GM12878 (cell line): ENCODE measurements at regions not wholly inside any gene's neighbourhood (a gene's known extent, or its start where the extent isn't known, plus 50 kb on each side); places are given as distances from the start of the nearest gene placed in this dataset.

ENCODE experiments used
- ATAC-seq: fragments of 200-7000 bp; cut with Tn5 transposase; 3 replicates; pipeline ENCODE4 v1.9.1; 2020; ENCODE audit warnings: mild to moderate bottlenecking, moderate library complexity
- BruUV-seq: library from RNA; stranded (reverse); fragments of 400-500 nt; replicated peaks from 2 replicates; lab custom pipeline; 2021; lab: Mats Ljungman, UMichigan
- CTCF ChIA-PET: fragments of 300-600 bp; sonication (Branson Sonifier 250); formaldehyde crosslinking; extraction: SDS; loops from one replicate; lab custom pipeline; 2021; ENCODE audit warnings: inconsistent platforms; lab: Yijun Ruan, JAX
- POLR2A ChIA-PET: fragments of 350-600 bp; formaldehyde crosslinking; extraction: SDS; loops from one replicate; lab custom pipeline; 2021; ENCODE audit warnings: inconsistent platforms; lab: Charles Lee
- RAD21 ChIA-PET: fragments of 300-600 bp; sonication (Branson Sonifier 250); formaldehyde crosslinking; loops from one replicate; lab custom pipeline; 2023; ENCODE audit warnings: antibody characterized with exemption; ENCODE audit not compliant: unreplicated experiment; lab: Charles Lee
- SMC1A ChIA-PET: fragments of 300-600 bp; sonication (Branson Sonifier 250); formaldehyde crosslinking; loops from one replicate; lab custom pipeline; 2023; ENCODE audit not compliant: unreplicated experiment, uncharacterized antibody; lab: Charles Lee
- DNase-seq: peaks from one replicate; pipeline ENCODE4 v3.0.0-alpha.2; 2011; ENCODE audit warnings: low read depth, low spot score
- FAIRE-seq: peaks from 3 replicates; lab custom pipeline; 2011; peaks lifted over from hg19 to GRCh38; lab: Jason Lieb, UNC
- H2AFZ ChIP-seq: 2 replicates; pipeline ENCODE4 v1.6.0; 2011; ENCODE audit warnings: low read depth, low read length, control low read depth; ENCODE audit not compliant: control insufficient read depth
- H3K27ac ChIP-seq: 2 replicates; pipeline ENCODE4 v1.5.1; 2011; ENCODE audit warnings: control low read depth; ENCODE audit not compliant: control insufficient read depth, insufficient read depth
- H3K27me3 ChIP-seq, 2 experiments: replicated peaks in 1 of 2; 2 replicates each; pipeline versions ENCODE4 v1.6.0 to v1.6.1; 2011; ENCODE audit warnings: low read length in 1 of 2; ENCODE audit not compliant: control insufficient read depth in 2 of 2, insufficient read depth in 2 of 2
- H3K36me3 ChIP-seq, 2 experiments: 2 replicates each; pipeline ENCODE4 v1.5.1; 2011; ENCODE audit warnings: low read length in 1 of 2; ENCODE audit not compliant: control insufficient read depth in 2 of 2, insufficient read depth in 2 of 2
- H3K4me1 ChIP-seq: 2 replicates; pipeline ENCODE4 v1.6.1; 2011; ENCODE audit warnings: mild to moderate bottlenecking, low read length, moderate library complexity, mixed read lengths; ENCODE audit not compliant: control insufficient read depth, insufficient read depth
- H3K4me2 ChIP-seq: 2 replicates; pipeline ENCODE4 v1.6.0; 2011; ENCODE audit warnings: control low read depth; ENCODE audit not compliant: control insufficient read depth, insufficient read depth
- H3K4me3 ChIP-seq: fragments of 200-600 bp; sonication (generic); 2 replicates; pipeline ENCODE4 v1.5.1; 2016
- H3K79me2 ChIP-seq: 2 replicates; pipeline ENCODE4 v1.6.0; 2011; ENCODE audit warnings: low read length; ENCODE audit not compliant: control insufficient read depth, insufficient read depth
- H3K9ac ChIP-seq: 2 replicates; pipeline ENCODE4 v1.8.0; 2011; ENCODE audit warnings: low read length, control low read depth, mixed read lengths; ENCODE audit not compliant: control insufficient read depth, insufficient read depth
- H3K9me3 ChIP-seq: replicated peaks from 3 replicates; pipeline ENCODE4 v1.5.1; 2011; ENCODE audit warnings: mild to moderate bottlenecking, low read length; ENCODE audit not compliant: control insufficient read depth, insufficient read depth
- H4K20me1 ChIP-seq: 2 replicates; pipeline ENCODE4 v1.6.0; 2011; ENCODE audit not compliant: control insufficient read depth, insufficient read depth
- CHD2 ChIP-seq: IDR thresholded peaks from 2 replicates; pipeline ENCODE4 v1.6.1; 2011; ENCODE audit warnings: low read depth, low read length, improper control_type of control experiment, borderline replicate concordance
- IKZF1 ChIP-seq: fragments of 450-650 bp; conservative IDR thresholded peaks from 2 replicates; pipeline ENCODE4 v1.6.1; 2017; ENCODE audit warnings: antibody characterized with exemption, mild to moderate bottlenecking
- SREBF2 ChIP-seq: IDR thresholded peaks from 2 replicates; pipeline ENCODE4 v1.6.1; 2012; ENCODE audit warnings: mild to moderate bottlenecking, low read length
- WGBS: methylation state at CpG from one replicate; pipeline ENCODE4 v1.1.6; 2016; ENCODE audit warnings: low lambda C conversion rate; ENCODE audit not compliant: insufficient replicate concordance, insufficient coverage; ENCODE audit errors: missing lambda C conversion rate; 5-methylcytosine and 5-hydroxymethylcytosine counted together
- in situ Hi-C: fragments of 300-500 bp; cut with MboI; formaldehyde crosslinking; loops from 9 replicates; pipeline ENCODE4 v1.14.3; 2018; ENCODE audit warnings: mixed read lengths
- intact Hi-C: fragments of 100-400 bp; cut with micrococcal nuclease; formaldehyde crosslinking; loops from one replicate; pipeline ENCODE4 v1.14.2; 2022; ENCODE audit not compliant: unreplicated experiment

- no peak overlapping the region for H3K27ac ChIP-seq
- no peaks in the 10 kb centered on the region for H3K79me2 ChIP-seq
- RAD21 ChIA-PET = no interaction called here
- POLR2A ChIA-PET = no interaction called here
- H2AFZ ChIP-seq = no peak overlapping the region
- H3K4me3 ChIP-seq = no peak overlapping the region
- no peaks in the 10 kb centered on the region; the same call in 1 of the 2 replicates for H4K20me1 ChIP-seq
- in situ Hi-C loops = no loop called here
- no TSS peak for BruUV-seq
- no peak for FAIRE-seq
- no peaks in the 10 kb centered on the region for H3K36me3 ChIP-seq
- intact Hi-C loops = no loop called here
- TF ChIP-seq CHD2 (no peak), SREBF2 (no peak)
- H3K4me2 ChIP-seq = no peak overlapping the region
- CTCF ChIA-PET = no interaction called here
- ATAC-seq = no peak
- H3K9ac ChIP-seq = no peak overlapping the region
- DNase-seq = no peak
- H3K27me3 ChIP-seq = peaks cover 0 to 1% of the 10 kb centered on the region in 2 experiments; a peak in 2 of 4 replicates
- H3K4me1 ChIP-seq = no peaks in the 10 kb centered on the region
- no peaks in the 10 kb centered on the region for H3K9me3 ChIP-seq
- 40% methylated on average over 8 of the region's 8 CpGs for WGBS
- SMC1A ChIA-PET = no interaction called here
These were observed 66.0 kb upstream of the FAM136A start for GRCh38 chr2:70367722-70368323.

GRCh38 chr2:70362661-70363060 lies 60.8 kb upstream of the FAM136A start:
- Histone ChIP-seq H3K79me2 (no peaks in the 10 kb centered on the region), H3K9ac (no peak overlapping the region), H3K27me3 (peaks cover 0 to 1% of the 10 kb centered on the region in 2 experiments; a peak in 1 of 4 replicates), H3K4me1 (no peaks in the 10 kb centered on the region), H3K9me3 (no peaks in the 10 kb centered on the region), H3K36me3 (no peaks in the 10 kb centered on the region), H3K4me2 (no peak overlapping the region), H3K4me3 (no peak overlapping the region), H4K20me1 (no peaks in the 10 kb centered on the region), H2AFZ (no peak overlapping the region), H3K27ac (no peak overlapping the region)
- TF ChIP-seq IKZF1 = no peak
- intact Hi-C loops (no loop called here), in situ Hi-C loops (no loop called here)
- BruUV-seq = no TSS peak
- ChIA-PET RAD21 (no interaction called here), SMC1A (interaction anchor here (0.9 kb wide), 1 partner anchor 34 kb away, joined by 3 read pairs; no protein-coding TSS in a partner anchor), POLR2A (no interaction called here), CTCF (interaction anchor here (0.7 kb wide), 1 partner anchor 25 kb away, joined by 4 read pairs; no protein-coding TSS in a partner anchor)
- no peak for FAIRE-seq
- ATAC-seq = no peak
- DNase-seq = no peak
- WGBS = 7% methylated on average over 6 of the region's 6 CpGs
